ENCODE measurements at regions not wholly inside any gene's neighbourhood (a gene's known extent, or its start where the extent isn't known, plus 50 kb on each side); places are given as distances from the start of the nearest gene placed in this dataset.
"Not testable (repeated sequence)": the region's sequence is repeated elsewhere in the genome, so short reads cannot be mapped to it uniquely, and the experiment has no call there.

- in situ Hi-C loops (cut with HindIII; ENCODE audit: low sequenced_read_pairs): no loop called here
These were observed 1130.3 kb upstream of the CITED2 start for GRCh38 chr6:140504776-140505175.

GRCh38 chr6:140500849-140501248, 1126.4 kb upstream of the CITED2 start:
- in situ Hi-C loops (cut with HindIII; ENCODE audit: low sequenced_read_pairs): no loop called here

- in situ Hi-C loops (cut with HindIII; ENCODE audit: low sequenced_read_pairs): no loop called here
These were observed 1125.2 kb upstream of the CITED2 start for GRCh38 chr6:140499607-140500006.

- in situ Hi-C loops (cut with HindIII; ENCODE audit: low sequenced_read_pairs): no loop called here
These were observed 1120.1 kb upstream of the CITED2 start for GRCh38 chr6:140494321-140495108.

- in situ Hi-C loops (cut with HindIII; ENCODE audit: low sequenced_read_pairs): not testable (repeated sequence)
These were observed 1119.0 kb upstream of the CITED2 start for GRCh38 chr6:140493470-140493869.

GRCh38 chr6:140490081-140490480, 1115.6 kb upstream of the CITED2 start:
- in situ Hi-C loops (cut with HindIII; ENCODE audit: low sequenced_read_pairs): no loop called here

- in situ Hi-C loops (cut with HindIII; ENCODE audit: low sequenced_read_pairs): no loop called here
These were observed 1113.1 kb upstream of the CITED2 start for GRCh38 chr6:140487586-140487985.

- in situ Hi-C loops (cut with HindIII; ENCODE audit: low sequenced_read_pairs): no loop called here
These were observed 1112.3 kb upstream of the CITED2 start for GRCh38 chr6:140486450-140487361.

- in situ Hi-C loops (cut with HindIII; ENCODE audit: low sequenced_read_pairs): no loop called here
These were observed 1111.4 kb upstream of the CITED2 start for GRCh38 chr6:140485740-140486449.

- in situ Hi-C loops (cut with HindIII; ENCODE audit: low sequenced_read_pairs): no loop called here
These were observed 1106.4 kb upstream of the CITED2 start for GRCh38 chr6:140480852-140481251.

GRCh38 chr6:140478631-140479030, 1104.2 kb upstream of the CITED2 start:
- in situ Hi-C loops (cut with HindIII; ENCODE audit: low sequenced_read_pairs): no loop called here

- in situ Hi-C loops (cut with HindIII; ENCODE audit: low sequenced_read_pairs): no loop called here
These were observed 1100.6 kb upstream of the CITED2 start for GRCh38 chr6:140475086-140475485.

GRCh38 chr6:140464720-140465119, 1090.3 kb upstream of the CITED2 start:
- in situ Hi-C loops (cut with HindIII; ENCODE audit: low sequenced_read_pairs): no loop called here

- in situ Hi-C loops (cut with HindIII; ENCODE audit: low sequenced_read_pairs): no loop called here
These were observed 1088.9 kb upstream of the CITED2 start for GRCh38 chr6:140463312-140463710.

- in situ Hi-C loops (cut with HindIII; ENCODE audit: low sequenced_read_pairs): no loop called here
These were observed 1088.2 kb upstream of the CITED2 start for GRCh38 chr6:140462453-140463311.

GRCh38 chr6:140462076-140462452, 1087.6 kb upstream of the CITED2 start:
- in situ Hi-C loops (cut with HindIII; ENCODE audit: low sequenced_read_pairs): no loop called here

- in situ Hi-C loops (cut with HindIII; ENCODE audit: low sequenced_read_pairs): no loop called here
These were observed 1085.8 kb upstream of the CITED2 start for GRCh38 chr6:140460267-140460666.

GRCh38 chr6:140459209-140459608, 1084.8 kb upstream of the CITED2 start:
- in situ Hi-C loops (cut with HindIII; ENCODE audit: low sequenced_read_pairs): no loop called here

- in situ Hi-C loops (cut with HindIII; ENCODE audit: low sequenced_read_pairs): no loop called here
These were observed 1071.8 kb upstream of the CITED2 start for GRCh38 chr6:140446241-140446640.

GRCh38 chr6:140445474-140446004, 1071.1 kb upstream of the CITED2 start:
- in situ Hi-C loops (cut with HindIII; ENCODE audit: low sequenced_read_pairs): no loop called here

All from DLD1 (cell line).